ENCODE measurements at regions not wholly inside any gene's neighbourhood (a gene's known extent, or its start where the extent isn't known, plus 50 kb on each side); places are given as distances from the start of the nearest gene placed in this dataset.
A peak's percentile ranks its signal among the peaks of the same experiment; 100 is the strongest.

DNA sequence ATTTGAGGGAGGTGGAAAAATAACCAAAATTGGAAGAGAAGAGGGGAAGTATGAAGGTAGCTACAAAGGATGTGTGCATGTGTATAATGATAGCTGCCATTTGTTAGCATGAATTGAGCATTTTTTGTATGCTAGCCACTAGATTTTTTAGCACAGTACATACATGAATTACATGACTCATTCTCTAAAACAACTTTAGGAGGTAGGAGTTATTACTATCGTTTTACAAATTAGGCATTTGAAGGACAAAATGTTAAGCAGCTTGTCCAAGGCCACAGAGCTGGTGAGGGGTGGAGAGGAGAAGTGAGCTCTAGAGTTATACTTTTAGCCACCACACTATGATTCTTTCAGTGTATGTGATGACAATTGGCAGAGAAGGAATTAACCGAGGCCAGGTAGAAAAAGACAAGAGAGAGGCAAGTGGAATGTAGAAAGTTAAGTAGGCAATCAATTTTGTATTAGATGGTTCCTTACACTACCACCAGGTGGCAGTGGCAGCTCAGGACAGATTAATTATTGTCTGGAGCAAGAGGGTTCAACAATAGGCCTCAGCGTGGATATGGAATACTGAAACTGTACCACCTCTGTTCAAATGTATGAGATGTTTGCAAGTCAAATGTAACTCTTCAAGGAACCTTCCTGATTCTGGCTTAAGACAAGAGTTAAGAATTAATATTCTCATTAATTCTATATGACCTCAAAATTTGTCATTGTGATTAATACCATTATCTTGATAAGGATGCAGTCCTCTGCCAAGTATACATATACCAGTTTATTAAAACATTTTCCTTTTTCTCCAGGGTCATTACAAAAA, 128.0 kb downstream of the MBL2 start:
- POLR2A ChIA-PET = no interaction called here
- no peaks in the 10 kb centered on the region for H3K9me3 Mint-ChIP-seq
- CTCF ChIA-PET = interaction anchor here (1.0 kb wide), 1 partner anchor 251 kb away, joined by 3 read pairs; no protein-coding TSS in a partner anchor
- H3K4me1 Mint-ChIP-seq = peaks cover 4% of the 10 kb centered on the region
- H3K4me3 Mint-ChIP-seq = no peak overlapping the region
- H3K36me3 Mint-ChIP-seq (ENCODE audit: low read depth) = no peaks in the 10 kb centered on the region
- no peak overlapping the region for H3K27ac Mint-ChIP-seq
- H3K27me3 Mint-ChIP-seq = no peaks in the 10 kb centered on the region
- peak; percentile 32 for DNase-seq

DNA sequence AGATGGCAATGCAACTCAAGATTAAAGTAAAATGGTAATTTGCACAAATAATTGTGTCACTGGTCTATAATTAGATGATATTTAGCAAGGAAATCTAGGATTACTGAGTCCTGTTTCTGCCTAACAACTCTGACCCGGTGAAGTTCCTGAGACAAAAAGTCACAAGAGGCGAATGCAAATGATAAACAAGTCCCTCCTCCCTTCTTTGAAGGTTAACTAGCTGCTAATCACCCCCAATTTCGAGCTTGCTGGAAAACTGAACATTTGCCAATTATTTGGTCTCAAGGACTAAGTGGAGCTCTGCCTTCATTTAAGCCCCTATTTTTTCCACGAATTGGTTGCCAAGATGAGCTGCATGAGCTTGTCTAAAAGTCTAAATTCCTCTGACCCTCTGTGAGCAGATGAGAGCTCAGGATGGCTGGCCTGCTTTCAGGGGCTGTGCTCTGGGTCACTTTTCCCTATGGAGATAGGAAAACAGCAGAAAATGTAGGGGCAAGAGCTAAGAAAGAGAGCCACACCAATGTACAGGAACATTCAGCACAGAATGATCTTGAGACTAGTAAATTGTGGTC, 127.3 kb downstream of the MBL2 start:
- no peak for DNase-seq
- H3K9me3 Mint-ChIP-seq = no peaks in the 10 kb centered on the region
- ChIA-PET CTCF (interaction anchor here (1.0 kb wide), 1 partner anchor 250 kb away, joined by 3 read pairs; no protein-coding TSS in a partner anchor), POLR2A (no interaction called here)
- no peaks in the 10 kb centered on the region for H3K4me1 Mint-ChIP-seq
- H3K36me3 Mint-ChIP-seq (ENCODE audit: low read depth) = no peaks in the 10 kb centered on the region
- H3K4me3 Mint-ChIP-seq = no peak overlapping the region
- no peak overlapping the region for H3K27ac Mint-ChIP-seq
- H3K27me3 Mint-ChIP-seq = no peaks in the 10 kb centered on the region

DNA sequence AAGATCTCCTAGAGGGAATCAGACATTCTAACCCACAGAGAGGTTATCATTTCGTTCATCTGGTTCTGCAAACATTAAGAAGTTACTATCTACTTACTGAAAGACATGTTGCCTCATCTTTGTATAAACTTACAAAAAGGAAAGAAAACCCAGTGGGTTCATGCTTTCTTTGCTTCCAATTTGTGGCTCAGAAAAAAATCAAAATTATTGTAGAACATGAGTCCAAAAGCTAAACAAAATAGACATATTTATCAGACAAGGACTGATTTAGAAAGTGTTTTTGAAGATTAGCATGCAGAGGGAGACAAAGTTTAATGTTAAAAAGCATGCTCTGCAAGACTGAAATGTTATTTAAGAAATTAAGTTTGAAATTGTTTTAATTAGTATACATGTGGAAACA, 123.1 kb downstream of the MBL2 start:
- H3K36me3 Mint-ChIP-seq (ENCODE audit: low read depth) = no peaks in the 10 kb centered on the region
- H3K4me1 Mint-ChIP-seq = no peaks in the 10 kb centered on the region
- no peaks in the 10 kb centered on the region for H3K27me3 Mint-ChIP-seq
- no peak overlapping the region for H3K27ac Mint-ChIP-seq
- peaks cover 2% of the 10 kb centered on the region for H3K9me3 Mint-ChIP-seq
- ChIA-PET POLR2A (no interaction called here), CTCF (no interaction called here)
- H3K4me3 Mint-ChIP-seq = no peak overlapping the region
- no peak for DNase-seq

DNA sequence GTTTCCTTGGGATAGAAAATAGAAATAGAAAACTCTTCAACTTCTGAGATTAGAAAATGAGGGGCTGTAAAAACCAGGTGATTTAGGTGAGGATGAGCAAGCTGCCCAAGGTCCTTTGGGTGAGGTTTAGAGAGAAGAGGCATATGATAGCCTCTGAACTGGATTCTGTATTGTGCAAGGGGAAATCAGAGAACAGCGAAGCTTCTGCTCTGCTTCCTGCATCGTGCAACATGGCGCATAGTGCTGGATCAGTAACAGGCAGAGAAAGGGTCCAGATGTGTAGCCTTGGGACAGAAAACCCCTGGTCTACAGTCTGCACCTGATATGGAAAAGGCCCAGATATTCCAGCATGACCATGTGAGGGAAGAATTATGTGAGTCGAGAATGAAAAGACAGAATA, 121.7 kb downstream of the MBL2 start:
- CTCF ChIA-PET = no interaction called here
- Mint-ChIP-seq H3K27me3 (no peaks in the 10 kb centered on the region), H3K27ac (no peak overlapping the region), H3K4me3 (no peak overlapping the region), H3K4me1 (no peaks in the 10 kb centered on the region), H3K36me3 (ENCODE audit: low read depth) (no peaks in the 10 kb centered on the region), H3K9me3 (peaks cover 2% of the 10 kb centered on the region)
- POLR2A ChIA-PET = no interaction called here
- no peak for DNase-seq

DNA sequence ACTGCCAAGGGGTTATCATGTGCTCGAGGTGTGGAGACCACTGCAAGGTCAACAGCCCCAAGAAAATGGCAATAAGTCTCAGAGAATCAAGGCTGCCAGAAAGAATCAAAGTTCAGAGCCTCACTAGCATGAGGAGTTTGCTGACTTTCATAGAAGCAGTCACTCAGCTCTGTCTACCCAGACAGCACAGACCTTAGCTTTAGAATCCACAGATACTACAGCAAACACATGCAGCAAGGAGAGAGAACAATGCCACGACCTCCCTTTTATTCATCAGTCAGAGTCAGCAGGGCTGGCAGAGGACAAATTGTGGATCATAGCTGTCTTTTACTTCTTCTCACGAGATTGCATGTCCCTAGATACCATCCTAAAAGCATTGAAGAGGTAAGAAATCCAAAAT, 121.3 kb downstream of the MBL2 start:
- Mint-ChIP-seq H3K9me3 (peaks cover 2% of the 10 kb centered on the region), H3K27me3 (no peaks in the 10 kb centered on the region), H3K27ac (no peak overlapping the region), H3K4me1 (no peaks in the 10 kb centered on the region), H3K4me3 (no peak overlapping the region), H3K36me3 (ENCODE audit: low read depth) (no peaks in the 10 kb centered on the region)
- DNase-seq = no peak
- CTCF ChIA-PET = no interaction called here
- POLR2A ChIA-PET = no interaction called here

DNA sequence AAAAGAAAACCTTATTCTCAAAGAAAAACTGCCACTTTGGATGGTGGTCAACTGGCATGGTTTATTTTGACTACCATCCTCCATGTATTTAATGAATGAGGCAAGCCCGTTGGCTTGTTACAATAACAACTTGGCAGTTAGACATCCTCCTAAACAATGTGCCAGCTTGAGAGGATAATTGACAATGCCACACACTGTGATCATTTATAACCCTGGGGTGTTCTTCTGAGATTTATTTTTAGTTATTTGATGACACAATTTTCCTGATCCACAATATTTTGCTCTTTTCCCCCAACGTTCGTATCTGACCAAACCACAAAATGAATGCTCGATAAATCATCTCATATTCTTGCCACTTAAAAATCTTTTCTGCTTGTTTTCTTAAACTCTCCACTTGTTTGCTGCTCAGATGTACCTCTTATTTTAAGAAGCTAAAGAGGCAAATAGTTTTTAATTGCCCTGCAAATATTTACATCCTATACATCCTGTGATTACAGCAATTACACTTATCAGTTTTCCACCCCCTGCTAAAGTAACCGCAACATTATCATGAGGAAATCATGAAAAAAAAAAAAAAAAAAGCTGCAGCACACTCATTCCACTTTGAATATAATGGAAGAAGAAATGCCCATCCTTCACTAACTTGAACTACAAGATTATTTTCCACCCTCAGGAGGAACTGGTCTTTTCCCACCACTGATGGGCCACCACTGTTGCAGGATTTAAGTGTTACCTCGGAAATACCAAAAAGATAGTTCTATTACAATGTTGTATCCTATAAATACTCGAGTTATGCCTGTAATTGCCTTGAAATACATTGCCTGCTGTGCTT, 119.9 kb downstream of the MBL2 start:
- Mint-ChIP-seq H3K9me3 (peaks cover 2% of the 10 kb centered on the region), H3K4me3 (no peak overlapping the region), H3K4me1 (no peaks in the 10 kb centered on the region), H3K36me3 (ENCODE audit: low read depth) (no peaks in the 10 kb centered on the region), H3K27me3 (no peaks in the 10 kb centered on the region), H3K27ac (no peak overlapping the region)
- no peak for DNase-seq
- ChIA-PET POLR2A (no interaction called here), CTCF (no interaction called here)

DNA sequence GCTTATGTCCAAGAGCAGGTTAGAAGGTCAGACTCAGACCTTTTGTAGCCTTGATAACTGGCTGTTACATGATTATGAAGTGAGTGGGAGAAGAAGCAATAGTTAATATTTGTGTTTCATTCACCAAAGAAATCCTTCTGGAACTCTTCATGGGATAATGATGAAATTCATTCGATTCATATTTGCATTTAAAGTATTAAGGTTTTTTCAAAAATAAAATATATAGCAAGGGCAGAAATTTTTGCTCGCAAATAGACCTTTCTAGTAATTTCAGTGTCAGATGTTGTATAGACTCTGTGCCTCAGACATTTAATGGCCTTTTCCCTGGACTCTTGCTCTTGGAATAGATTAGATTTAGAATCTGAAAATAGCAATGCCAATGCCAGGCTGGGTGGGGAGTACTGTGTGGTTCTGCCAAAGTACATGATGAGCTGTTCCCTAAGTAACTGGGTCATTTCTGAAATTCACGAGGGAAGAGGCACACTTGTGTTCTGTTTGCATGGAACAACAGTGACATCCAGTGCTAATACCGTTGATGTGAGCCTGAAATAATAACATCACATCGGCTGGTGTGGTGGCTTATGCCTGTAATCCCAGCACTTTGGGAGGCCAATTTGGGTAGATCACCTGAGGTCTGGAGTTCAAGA, 119.2 kb downstream of the MBL2 start:
- peaks cover 2% of the 10 kb centered on the region for H3K9me3 Mint-ChIP-seq
- H3K4me1 Mint-ChIP-seq = no peaks in the 10 kb centered on the region
- H3K27ac Mint-ChIP-seq = no peak overlapping the region
- DNase-seq = no peak
- ChIA-PET POLR2A (no interaction called here), CTCF (no interaction called here)
- no peaks in the 10 kb centered on the region for H3K36me3 Mint-ChIP-seq (ENCODE audit: low read depth)
- no peaks in the 10 kb centered on the region for H3K27me3 Mint-ChIP-seq
- H3K4me3 Mint-ChIP-seq = no peak overlapping the region

DNA sequence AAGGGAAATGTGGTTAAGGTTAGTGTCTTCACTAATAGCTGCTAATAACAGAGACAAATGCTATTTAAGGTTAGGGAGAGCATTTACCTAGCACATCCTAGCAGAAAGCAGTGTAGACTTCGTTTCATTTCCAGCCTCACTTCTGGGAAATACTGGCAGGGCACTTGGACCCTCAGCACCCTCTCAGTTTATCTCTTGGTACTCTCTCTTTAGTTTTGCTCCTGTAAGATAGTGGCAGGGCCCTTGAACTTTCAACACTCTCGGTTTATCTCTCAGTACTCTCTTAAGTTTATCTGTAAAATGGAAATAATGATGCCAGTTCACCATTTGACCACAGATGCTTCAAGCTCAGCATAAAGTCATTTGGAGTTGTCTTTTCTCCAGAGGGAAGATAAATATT, 118.4 kb downstream of the MBL2 start:
- no peak for DNase-seq
- Mint-ChIP-seq H3K36me3 (ENCODE audit: low read depth) (no peaks in the 10 kb centered on the region), H3K4me3 (no peak overlapping the region), H3K9me3 (peaks cover 2% of the 10 kb centered on the region), H3K4me1 (no peaks in the 10 kb centered on the region), H3K27me3 (no peaks in the 10 kb centered on the region), H3K27ac (no peak overlapping the region)
- CTCF ChIA-PET = no interaction called here
- POLR2A ChIA-PET = no interaction called here

DNA sequence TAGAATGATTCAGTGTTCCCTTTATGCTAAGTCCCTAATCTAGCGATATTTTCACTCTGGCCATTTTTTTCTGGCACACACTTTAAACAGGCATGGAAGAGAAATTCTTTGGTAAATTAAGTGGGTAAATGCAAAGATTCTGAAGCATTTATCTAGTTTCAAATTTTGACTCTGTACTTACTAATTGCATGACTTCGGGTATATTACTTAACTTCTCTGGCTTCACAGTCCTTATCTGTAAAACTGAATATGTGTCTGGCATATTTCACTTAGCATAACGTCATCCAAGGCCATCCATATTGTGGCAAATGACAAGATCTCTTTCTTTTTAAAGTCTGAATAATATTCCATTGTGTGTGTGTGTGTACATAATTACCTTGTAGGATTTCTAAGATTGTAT, 114.5 kb downstream of the MBL2 start:
- H3K36me3 Mint-ChIP-seq (ENCODE audit: low read depth) = no peaks in the 10 kb centered on the region
- H3K4me3 Mint-ChIP-seq = no peak overlapping the region
- POLR2A ChIA-PET = no interaction called here
- no peaks in the 10 kb centered on the region for H3K4me1 Mint-ChIP-seq
- DNase-seq = no peak
- CTCF ChIA-PET = no interaction called here
- no peak overlapping the region for H3K27ac Mint-ChIP-seq
- H3K27me3 Mint-ChIP-seq = no peaks in the 10 kb centered on the region
- peaks cover 2% of the 10 kb centered on the region for H3K9me3 Mint-ChIP-seq

DNA sequence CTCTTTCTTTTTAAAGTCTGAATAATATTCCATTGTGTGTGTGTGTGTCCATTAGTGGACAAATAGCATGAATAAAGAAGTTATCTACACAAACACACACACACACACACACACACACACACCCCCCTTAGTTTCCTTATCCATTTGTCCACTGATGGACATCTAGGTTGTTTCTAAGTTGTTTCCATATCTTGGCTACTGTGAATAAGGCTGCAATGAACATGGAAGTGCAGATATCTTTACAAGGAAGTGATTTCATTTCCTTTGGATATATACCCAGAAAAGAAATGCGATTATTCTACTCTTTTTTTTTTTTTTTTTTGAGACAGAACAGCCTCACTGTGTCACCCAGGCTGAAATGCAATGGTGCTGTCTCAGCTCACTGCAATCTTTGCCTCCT, 113.5 kb downstream of the MBL2 start:
- H3K27ac Mint-ChIP-seq = no peak overlapping the region
- H3K36me3 Mint-ChIP-seq (ENCODE audit: low read depth) = no peaks in the 10 kb centered on the region
- H3K4me3 Mint-ChIP-seq = no peak overlapping the region
- DNase-seq = no peak
- ChIA-PET CTCF (no interaction called here), POLR2A (no interaction called here)
- H3K27me3 Mint-ChIP-seq = no peaks in the 10 kb centered on the region
- no peaks in the 10 kb centered on the region for H3K4me1 Mint-ChIP-seq
- H3K9me3 Mint-ChIP-seq = peaks cover 2% of the 10 kb centered on the region

DNA sequence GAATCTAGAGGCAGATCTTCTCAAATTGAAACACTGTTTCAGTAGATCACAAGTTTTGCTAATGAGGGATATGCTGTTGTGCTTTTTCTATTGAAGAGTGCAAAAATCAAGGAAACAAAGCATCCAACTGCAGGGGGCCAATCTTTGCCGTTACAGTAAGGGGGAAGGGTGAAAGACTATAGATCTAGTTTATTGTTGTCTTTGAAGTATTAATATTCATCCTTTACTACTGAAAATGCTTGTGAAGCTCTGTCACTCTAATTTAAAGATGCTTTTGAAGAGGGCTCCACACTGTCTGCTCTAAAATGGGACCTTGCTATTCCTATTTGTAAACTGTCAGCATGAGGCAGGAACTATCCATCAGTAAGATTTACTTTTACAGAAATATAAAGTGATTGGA, 110.3 kb downstream of the MBL2 start:
- DNase-seq = no peak
- H3K27me3 Mint-ChIP-seq = no peaks in the 10 kb centered on the region
- no peaks in the 10 kb centered on the region for H3K9me3 Mint-ChIP-seq
- ChIA-PET CTCF (no interaction called here), POLR2A (no interaction called here)
- H3K4me3 Mint-ChIP-seq = no peak overlapping the region
- H3K27ac Mint-ChIP-seq = no peak overlapping the region
- H3K36me3 Mint-ChIP-seq (ENCODE audit: low read depth) = no peaks in the 10 kb centered on the region
- no peaks in the 10 kb centered on the region for H3K4me1 Mint-ChIP-seq

DNA sequence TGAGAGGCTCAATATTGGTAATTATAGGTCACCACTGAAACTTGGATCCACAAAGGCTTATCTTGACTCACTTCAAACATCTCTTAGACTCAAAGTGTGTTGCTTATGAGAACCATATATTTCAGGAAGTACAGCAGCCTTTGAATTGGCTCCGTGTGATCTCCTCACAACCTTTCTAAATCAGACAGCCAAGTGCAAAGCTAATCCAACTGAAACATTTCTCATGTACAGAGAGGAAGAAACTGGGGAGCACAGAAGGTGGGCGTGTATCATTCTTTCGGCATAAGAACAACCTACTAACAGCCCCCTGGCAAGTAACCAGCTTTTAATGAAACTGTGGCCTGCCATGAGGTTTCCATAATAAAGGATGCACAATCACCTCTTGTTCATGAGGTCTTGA, 109.4 kb downstream of the MBL2 start:
- H3K4me1 Mint-ChIP-seq = no peaks in the 10 kb centered on the region
- no peaks in the 10 kb centered on the region for H3K36me3 Mint-ChIP-seq (ENCODE audit: low read depth)
- CTCF ChIA-PET = no interaction called here
- no peaks in the 10 kb centered on the region for H3K27me3 Mint-ChIP-seq
- no peak for DNase-seq
- no peaks in the 10 kb centered on the region for H3K9me3 Mint-ChIP-seq
- no peak overlapping the region for H3K4me3 Mint-ChIP-seq
- no peak overlapping the region for H3K27ac Mint-ChIP-seq
- POLR2A ChIA-PET = no interaction called here

DNA sequence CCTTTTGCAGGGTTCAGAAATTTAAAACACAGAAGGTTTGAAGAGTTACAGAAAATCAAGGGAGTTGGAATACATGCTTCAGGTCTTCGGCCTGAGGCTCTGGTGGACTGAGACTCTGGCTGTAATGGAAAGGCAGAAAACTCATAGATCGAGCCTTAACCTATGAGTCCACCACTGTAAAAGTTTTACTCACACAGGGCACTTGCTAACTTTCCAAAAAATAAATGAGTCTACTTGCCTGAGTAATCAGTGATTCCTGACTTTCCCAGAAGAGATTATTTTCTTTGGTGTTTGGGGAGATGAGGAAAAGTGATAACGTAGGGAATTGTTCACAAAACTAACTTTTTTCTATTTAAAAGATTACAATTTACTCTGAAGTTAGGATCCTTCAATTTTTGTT, 108.0 kb downstream of the MBL2 start:
- no peak overlapping the region for H3K27ac Mint-ChIP-seq
- POLR2A ChIA-PET = no interaction called here
- no peak for DNase-seq
- H3K4me1 Mint-ChIP-seq = no peaks in the 10 kb centered on the region
- H3K27me3 Mint-ChIP-seq = no peaks in the 10 kb centered on the region
- H3K4me3 Mint-ChIP-seq = no peak overlapping the region
- H3K9me3 Mint-ChIP-seq = no peaks in the 10 kb centered on the region
- CTCF ChIA-PET = no interaction called here
- H3K36me3 Mint-ChIP-seq (ENCODE audit: low read depth) = no peaks in the 10 kb centered on the region
